Left ventricle myocardium inferior (tissue), 1 donor: ENCODE measurements at regions not wholly inside any gene's neighbourhood (a gene's known extent, or its start where the extent isn't known, plus 50 kb on each side); places are given as distances from the start of the nearest gene placed in this dataset.

Experiments used
- DNase-seq: peaks from one replicate; pipeline ENCODE4 v3.0.0-alpha.2; 2020
- H3K27ac ChIP-seq: fragments of 200-600 bp; replicated peaks from 2 replicates; pipeline ENCODE4 v1.8.0; 2021
- H3K27me3 ChIP-seq: fragments of 200-600 bp; 2 replicates; pipeline ENCODE4 v1.8.0; 2021; ENCODE audit warnings: low read depth
- H3K36me3 ChIP-seq: fragments of 200-600 bp; 2 replicates; pipeline ENCODE4 v1.8.0; 2021
- H3K4me1 ChIP-seq: fragments of 200-600 bp; 2 replicates; pipeline ENCODE4 v1.8.0; 2021
- H3K4me3 ChIP-seq: fragments of 200-600 bp; 2 replicates; pipeline ENCODE4 v1.8.0; 2021; ENCODE audit warnings: mild to moderate bottlenecking, moderate library complexity
- H3K9me3 ChIP-seq: fragments of 200-600 bp; replicated peaks from 2 replicates; pipeline ENCODE4 v1.8.0; 2021
- intact Hi-C: fragments of 100-400 bp; cut with micrococcal nuclease; formaldehyde crosslinking; loops from one replicate; pipeline ENCODE4 v1.11.0; 2022
- TF ChIP-seq, protein P1 (sequence below): fragments of 200-600 bp; IDR thresholded peaks from 2 replicates; pipeline ENCODE4 v1.8.0; 2021; ENCODE audit warnings: antibody characterized with exemption, mild to moderate bottlenecking, borderline replicate concordance
- donor health status: DM: no; HTN: yes; CAD: no; lungs with severe emphysema.

DNA sequence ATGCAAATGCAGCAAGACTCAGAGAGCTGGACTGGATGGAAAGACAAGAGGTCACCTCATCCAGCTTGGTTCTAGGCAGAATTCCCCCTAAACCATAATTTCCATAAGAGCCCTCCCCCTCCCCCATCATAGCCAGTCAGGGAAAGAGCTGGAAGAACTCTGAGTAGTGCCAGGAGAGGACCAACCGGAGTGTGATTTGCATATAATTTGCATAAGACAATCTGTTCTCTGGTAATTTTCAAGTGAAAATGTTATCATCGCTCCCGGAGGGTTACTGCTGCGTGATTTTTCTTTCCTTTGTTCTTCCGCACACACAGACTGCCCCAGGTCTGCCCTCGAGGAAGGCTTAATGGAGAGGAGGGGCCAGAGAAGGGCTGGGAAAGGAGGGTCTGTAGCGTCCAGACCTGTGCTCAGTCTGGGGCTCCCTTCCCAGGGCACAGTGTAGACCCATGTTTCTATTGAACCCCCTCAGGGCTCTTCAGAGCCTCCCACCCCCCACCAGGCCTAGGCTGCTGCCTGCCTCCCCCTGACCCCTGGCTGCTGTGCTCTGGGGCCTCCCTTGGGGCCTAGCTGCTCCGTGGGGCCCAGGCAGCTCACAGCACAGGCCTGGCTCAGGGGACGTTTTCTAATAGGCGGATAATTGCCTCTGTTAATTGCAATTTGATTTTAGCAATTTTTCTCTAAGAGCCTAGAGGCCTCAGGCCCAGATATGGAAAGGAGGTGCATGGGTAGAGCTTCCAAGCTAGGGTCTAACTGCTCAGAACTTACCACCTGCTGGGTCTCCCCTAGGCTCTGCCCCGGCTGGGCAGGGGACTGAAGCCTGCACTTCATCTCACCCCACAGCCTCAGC lies 90.4 kb upstream of the PJA1 start:
- Histone ChIP-seq H3K9me3 (no peaks in the 10 kb centered on the region), H3K27ac (no peak overlapping the region), H3K4me3 (no peak overlapping the region), H3K4me1 (no peaks in the 10 kb centered on the region), H3K27me3 (no peaks in the 10 kb centered on the region), H3K36me3 (no peaks in the 10 kb centered on the region)
- TF ChIP-seq, protein P1, sequence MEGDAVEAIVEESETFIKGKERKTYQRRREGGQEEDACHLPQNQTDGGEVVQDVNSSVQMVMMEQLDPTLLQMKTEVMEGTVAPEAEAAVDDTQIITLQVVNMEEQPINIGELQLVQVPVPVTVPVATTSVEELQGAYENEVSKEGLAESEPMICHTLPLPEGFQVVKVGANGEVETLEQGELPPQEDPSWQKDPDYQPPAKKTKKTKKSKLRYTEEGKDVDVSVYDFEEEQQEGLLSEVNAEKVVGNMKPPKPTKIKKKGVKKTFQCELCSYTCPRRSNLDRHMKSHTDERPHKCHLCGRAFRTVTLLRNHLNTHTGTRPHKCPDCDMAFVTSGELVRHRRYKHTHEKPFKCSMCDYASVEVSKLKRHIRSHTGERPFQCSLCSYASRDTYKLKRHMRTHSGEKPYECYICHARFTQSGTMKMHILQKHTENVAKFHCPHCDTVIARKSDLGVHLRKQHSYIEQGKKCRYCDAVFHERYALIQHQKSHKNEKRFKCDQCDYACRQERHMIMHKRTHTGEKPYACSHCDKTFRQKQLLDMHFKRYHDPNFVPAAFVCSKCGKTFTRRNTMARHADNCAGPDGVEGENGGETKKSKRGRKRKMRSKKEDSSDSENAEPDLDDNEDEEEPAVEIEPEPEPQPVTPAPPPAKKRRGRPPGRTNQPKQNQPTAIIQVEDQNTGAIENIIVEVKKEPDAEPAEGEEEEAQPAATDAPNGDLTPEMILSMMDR: no peak
- intact Hi-C loops: no loop called here
- DNase-seq: no peak

DNA sequence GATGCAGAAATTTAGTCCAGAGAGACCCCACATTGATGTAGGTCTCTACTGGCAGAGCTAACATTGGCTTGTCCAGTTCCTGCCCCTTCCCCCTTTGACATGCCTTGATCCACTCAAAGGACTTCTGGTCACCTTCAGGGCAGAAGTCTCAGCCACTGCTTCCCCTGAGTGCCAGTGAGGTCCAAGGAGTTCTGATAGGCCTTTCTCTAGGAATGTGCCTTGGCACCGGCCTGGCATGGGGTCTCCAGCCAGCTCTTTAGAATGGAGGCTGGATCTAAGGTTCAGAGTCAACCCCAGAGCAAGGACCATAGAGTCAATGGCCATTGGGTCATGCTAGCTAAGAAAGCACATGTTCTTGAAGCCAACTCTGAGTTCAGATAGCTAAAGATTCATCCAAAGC lies 88.6 kb upstream of the PJA1 start:
- no peak for DNase-seq
- no peaks in the 10 kb centered on the region for H3K4me1 ChIP-seq
- H3K27ac ChIP-seq: no peak overlapping the region
- intact Hi-C loops: no loop called here
- no peaks in the 10 kb centered on the region for H3K9me3 ChIP-seq
- no peak overlapping the region for H3K4me3 ChIP-seq
- no peaks in the 10 kb centered on the region for H3K36me3 ChIP-seq
- TF ChIP-seq, protein P1: no peak
- no peaks in the 10 kb centered on the region for H3K27me3 ChIP-seq

DNA sequence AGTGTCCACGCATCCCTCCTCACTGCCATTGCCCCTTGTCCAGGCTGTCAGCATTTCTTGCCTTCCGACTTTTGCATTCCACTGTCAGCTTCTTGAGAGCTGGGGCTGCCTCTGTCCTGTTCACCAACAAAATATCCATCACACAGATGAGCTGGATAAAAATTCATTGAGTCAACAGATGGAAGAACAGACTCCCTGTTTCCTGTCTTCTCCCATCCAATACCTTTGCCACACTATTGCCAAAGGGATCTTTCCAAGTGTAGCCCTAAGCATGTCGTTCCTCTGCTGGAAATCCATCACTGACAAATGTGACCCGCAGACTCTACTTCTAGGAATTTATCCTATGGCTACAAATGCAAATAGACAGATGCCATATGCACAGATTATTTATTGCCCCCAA lies 78.0 kb upstream of the PJA1 start:
- TF ChIP-seq, protein P1: no peak
- DNase-seq: no peak
- Histone ChIP-seq H3K4me1 (no peaks in the 10 kb centered on the region), H3K27me3 (no peaks in the 10 kb centered on the region), H3K36me3 (no peaks in the 10 kb centered on the region), H3K4me3 (no peak overlapping the region), H3K27ac (no peak overlapping the region), H3K9me3 (no peaks in the 10 kb centered on the region)
- intact Hi-C loops: no loop called here

DNA sequence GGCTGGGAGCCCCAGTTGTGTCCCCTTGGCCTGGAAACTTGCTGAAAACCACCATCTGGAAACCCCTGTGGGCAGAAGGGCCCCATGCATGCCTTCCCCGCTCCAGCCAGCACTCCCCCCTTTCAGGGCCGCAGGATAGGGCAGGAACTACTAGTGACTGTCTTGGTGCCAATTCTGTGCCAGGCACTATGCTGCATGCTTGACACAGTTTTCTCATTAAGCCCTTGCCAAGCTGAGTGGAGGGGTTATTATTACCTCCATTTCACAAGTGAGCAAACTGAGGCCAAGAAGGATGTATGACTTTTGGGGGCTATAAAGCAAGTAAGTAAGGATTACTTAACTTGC lies 73.6 kb upstream of the PJA1 start:
- TF ChIP-seq, protein P1: no peak
- peak overlapping the region; percentile 73 for H3K27ac ChIP-seq
- H3K36me3 ChIP-seq: no peaks in the 10 kb centered on the region
- intact Hi-C loops: no loop called here
- H3K4me3 ChIP-seq: no peak overlapping the region
- no peaks in the 10 kb centered on the region for H3K27me3 ChIP-seq
- no peak for DNase-seq
- H3K9me3 ChIP-seq: no peaks in the 10 kb centered on the region
- no peaks in the 10 kb centered on the region for H3K4me1 ChIP-seq

DNA sequence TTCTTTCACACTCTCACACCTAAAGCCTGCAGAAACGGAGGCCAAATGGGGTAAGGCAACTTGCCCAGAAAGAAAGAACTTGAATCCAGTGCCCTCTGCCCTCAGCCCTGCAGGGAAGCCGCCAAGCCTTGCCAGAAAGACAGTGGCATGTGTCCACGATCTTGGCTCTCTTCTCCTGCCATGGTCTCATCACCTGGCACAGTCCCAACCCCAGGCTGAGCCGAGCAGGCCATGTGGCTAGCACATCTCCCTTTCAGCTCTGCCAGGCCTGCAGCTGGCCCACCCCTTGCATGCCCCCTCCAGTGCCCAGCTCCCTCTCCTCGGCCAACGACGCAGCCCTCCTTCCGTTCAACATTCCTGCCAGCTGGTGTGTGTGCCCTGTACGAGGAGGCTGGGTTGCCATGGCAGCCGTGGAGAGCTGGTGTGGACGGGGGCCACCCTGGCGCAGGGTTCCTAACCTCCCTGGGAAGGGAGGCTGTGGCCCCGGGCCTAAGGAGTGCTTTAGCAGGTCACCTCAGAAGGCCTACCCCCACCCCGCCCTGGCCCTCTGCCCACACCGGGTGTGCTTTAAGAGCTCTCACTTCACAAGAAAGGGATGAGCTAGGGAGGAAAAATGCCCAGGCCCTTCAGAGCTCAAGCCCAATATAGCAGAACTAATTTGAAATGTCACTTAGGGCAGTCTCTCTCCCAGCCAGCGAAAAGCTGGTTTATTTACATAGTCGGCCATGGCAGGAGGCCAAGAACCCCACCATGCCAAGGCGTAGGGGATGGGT lies 73.0 kb upstream of the PJA1 start:
- no peaks in the 10 kb centered on the region for H3K4me1 ChIP-seq
- H3K9me3 ChIP-seq: no peaks in the 10 kb centered on the region
- peak; percentile 31 for DNase-seq
- peak overlapping the region; percentile 73 for H3K27ac ChIP-seq
- H3K27me3 ChIP-seq: no peaks in the 10 kb centered on the region
- H3K4me3 ChIP-seq: no peak overlapping the region
- intact Hi-C loops: no loop called here
- H3K36me3 ChIP-seq: no peaks in the 10 kb centered on the region
- TF ChIP-seq, protein P1: no peak
